ENCODE measurements at regions not wholly inside any gene's neighbourhood (a gene's known extent, or its start where the extent isn't known, plus 50 kb on each side); places are given as distances from the start of the nearest gene placed in this dataset.

DNA sequence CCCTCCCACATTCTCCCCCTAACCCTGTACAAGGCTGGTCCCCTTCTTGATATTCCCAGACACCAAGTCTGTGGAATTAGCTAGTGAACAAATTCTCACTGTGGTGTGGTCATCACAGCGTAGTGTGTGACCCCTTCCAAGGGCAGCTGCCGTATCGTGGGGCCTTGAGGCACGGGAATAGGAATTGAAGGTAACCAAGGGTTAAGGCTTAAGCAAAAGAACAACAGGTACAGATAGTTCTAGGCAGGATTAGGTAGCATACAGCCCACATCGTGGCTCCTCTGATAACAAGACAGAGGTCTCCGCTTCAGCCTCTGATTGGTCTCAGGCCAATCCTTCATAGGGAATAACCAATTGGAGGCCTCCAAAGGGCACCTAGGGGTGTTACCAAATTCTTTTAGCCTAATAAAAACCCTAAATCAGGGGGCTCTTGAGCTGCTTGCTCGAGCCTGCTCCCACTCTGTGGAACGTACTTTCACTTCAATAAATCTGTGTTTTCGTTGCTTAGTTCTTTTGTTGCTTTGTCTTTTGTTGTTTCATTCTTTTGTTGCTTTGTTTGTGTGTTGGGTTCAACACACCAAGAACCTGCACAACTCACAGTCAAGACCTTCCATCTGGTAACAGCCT lies 64.7 kb downstream of the GPR6 start:
- Histone ChIP-seq H3F3A (replicated peaks; ENCODE audit: low read depth) (no peaks in the 10 kb centered on the region), H3K9me2 (ENCODE audit: insufficient read depth) (no peaks in the 10 kb centered on the region), H3K4me2 (no peak overlapping the region), H3K36me3 (ENCODE audit: insufficient read depth) (no peaks in the 10 kb centered on the region; the same call in 1 of the 2 replicates), H2AFZ (no peak overlapping the region; the same call in 1 of the 2 replicates), H3K27me3 (ENCODE audit: insufficient read depth) (no peaks in the 10 kb centered on the region), H3K27ac (ENCODE audit: low read depth) (no peak overlapping the region), H3K4me3 (no peak overlapping the region), H3K4me1 (ENCODE audit: insufficient read depth) (no peaks in the 10 kb centered on the region), H3K79me2 (replicated peaks; ENCODE audit: insufficient read depth) (no peaks in the 10 kb centered on the region), H4K20me1 (replicated peaks; ENCODE audit: insufficient read depth) (no peaks in the 10 kb centered on the region)
- Mint-ChIP-seq H3K27me3 (ENCODE audit: insufficient read depth, low read depth, poor library complexity) (peaks cover 5% of the 10 kb centered on the region), H3K36me3 (ENCODE audit: low read depth) (peaks cover under 1% of the 10 kb centered on the region; the same call in 1 of the 3 replicates), H3K27ac (no peak overlapping the region), H3K4me1 (peaks cover 14% of the 10 kb centered on the region; the same call in 2 of the 3 replicates), H3K9me3 (peaks cover 12% of the 10 kb centered on the region; the same call in 2 of the 3 replicates), H3K4me3 (no peak overlapping the region)
- no peak for TF ChIP-seq STAT1 (IDR thresholded peaks at IDR 0.05; ENCODE audit: unreplicated experiment)
- TF ChIP-seq POLR2AphosphoS5 (IDR thresholded peaks at IDR 0.05; ENCODE audit: low read depth): no peak
- no peak for TF ChIP-seq ZNF114 (CRISPR knock-in tag; IDR thresholded peaks at IDR 0.05)
- DNase-seq (ENCODE audit: low spot score) (no peak), ATAC-seq (no peak)

DNA sequence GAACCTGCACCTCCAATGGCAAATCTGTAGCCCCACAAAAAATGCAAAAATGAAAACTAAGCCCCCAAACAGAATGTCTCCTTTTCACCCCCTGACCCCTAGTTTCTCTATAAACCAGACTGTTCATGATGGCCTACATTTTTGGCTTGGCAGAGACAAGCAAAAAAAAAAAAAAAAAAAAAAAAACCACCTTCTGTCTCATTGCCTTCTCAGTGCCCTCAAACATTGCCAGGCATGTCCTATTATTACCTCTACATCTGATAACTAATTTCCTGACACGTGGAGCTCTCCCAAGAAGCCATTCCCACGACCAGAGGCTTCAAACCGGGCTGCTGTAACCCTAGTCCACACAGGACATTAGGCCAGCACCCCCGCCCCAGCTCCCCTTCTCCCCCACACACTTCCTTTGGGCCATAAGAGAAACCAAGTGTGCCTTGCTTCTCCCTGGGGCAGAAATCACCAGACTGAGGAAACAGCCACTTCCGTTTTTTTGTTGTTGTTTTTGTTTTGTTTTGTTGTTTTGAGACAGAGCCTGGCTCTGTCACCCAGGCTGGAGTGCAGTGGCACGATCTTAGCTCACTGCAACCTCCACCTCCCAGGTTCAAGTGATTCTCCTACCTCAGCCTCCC lies 65.4 kb downstream of the GPR6 start:
- Histone ChIP-seq H3K27ac (ENCODE audit: low read depth) (no peak overlapping the region), H3K36me3 (ENCODE audit: insufficient read depth) (no peaks in the 10 kb centered on the region; the same call in 1 of the 2 replicates), H3K79me2 (replicated peaks; ENCODE audit: insufficient read depth) (no peaks in the 10 kb centered on the region), H3K4me1 (ENCODE audit: insufficient read depth) (no peaks in the 10 kb centered on the region), H3K27me3 (ENCODE audit: insufficient read depth) (no peaks in the 10 kb centered on the region), H3K9me2 (ENCODE audit: insufficient read depth) (no peaks in the 10 kb centered on the region), H2AFZ (no peak overlapping the region), H4K20me1 (replicated peaks; ENCODE audit: insufficient read depth) (no peaks in the 10 kb centered on the region), H3K4me3 (no peak overlapping the region), H3K4me2 (no peak overlapping the region), H3F3A (replicated peaks; ENCODE audit: low read depth) (no peaks in the 10 kb centered on the region)
- H3K9me3 Mint-ChIP-seq: peaks cover 14% of the 10 kb centered on the region; the same call in 2 of the 3 replicates
- H3K27me3 Mint-ChIP-seq (ENCODE audit: insufficient read depth, low read depth, poor library complexity): peaks cover 5% of the 10 kb centered on the region
- DNase-seq (ENCODE audit: low spot score) (no peak), ATAC-seq (no peak)
- peaks cover 11% of the 10 kb centered on the region; the same call in 2 of the 3 replicates for H3K4me1 Mint-ChIP-seq
- H3K27ac Mint-ChIP-seq: no peak overlapping the region
- H3K36me3 Mint-ChIP-seq (ENCODE audit: low read depth): peaks cover 3% of the 10 kb centered on the region; the same call in 2 of the 3 replicates
- TF ChIP-seq, protein P1, sequence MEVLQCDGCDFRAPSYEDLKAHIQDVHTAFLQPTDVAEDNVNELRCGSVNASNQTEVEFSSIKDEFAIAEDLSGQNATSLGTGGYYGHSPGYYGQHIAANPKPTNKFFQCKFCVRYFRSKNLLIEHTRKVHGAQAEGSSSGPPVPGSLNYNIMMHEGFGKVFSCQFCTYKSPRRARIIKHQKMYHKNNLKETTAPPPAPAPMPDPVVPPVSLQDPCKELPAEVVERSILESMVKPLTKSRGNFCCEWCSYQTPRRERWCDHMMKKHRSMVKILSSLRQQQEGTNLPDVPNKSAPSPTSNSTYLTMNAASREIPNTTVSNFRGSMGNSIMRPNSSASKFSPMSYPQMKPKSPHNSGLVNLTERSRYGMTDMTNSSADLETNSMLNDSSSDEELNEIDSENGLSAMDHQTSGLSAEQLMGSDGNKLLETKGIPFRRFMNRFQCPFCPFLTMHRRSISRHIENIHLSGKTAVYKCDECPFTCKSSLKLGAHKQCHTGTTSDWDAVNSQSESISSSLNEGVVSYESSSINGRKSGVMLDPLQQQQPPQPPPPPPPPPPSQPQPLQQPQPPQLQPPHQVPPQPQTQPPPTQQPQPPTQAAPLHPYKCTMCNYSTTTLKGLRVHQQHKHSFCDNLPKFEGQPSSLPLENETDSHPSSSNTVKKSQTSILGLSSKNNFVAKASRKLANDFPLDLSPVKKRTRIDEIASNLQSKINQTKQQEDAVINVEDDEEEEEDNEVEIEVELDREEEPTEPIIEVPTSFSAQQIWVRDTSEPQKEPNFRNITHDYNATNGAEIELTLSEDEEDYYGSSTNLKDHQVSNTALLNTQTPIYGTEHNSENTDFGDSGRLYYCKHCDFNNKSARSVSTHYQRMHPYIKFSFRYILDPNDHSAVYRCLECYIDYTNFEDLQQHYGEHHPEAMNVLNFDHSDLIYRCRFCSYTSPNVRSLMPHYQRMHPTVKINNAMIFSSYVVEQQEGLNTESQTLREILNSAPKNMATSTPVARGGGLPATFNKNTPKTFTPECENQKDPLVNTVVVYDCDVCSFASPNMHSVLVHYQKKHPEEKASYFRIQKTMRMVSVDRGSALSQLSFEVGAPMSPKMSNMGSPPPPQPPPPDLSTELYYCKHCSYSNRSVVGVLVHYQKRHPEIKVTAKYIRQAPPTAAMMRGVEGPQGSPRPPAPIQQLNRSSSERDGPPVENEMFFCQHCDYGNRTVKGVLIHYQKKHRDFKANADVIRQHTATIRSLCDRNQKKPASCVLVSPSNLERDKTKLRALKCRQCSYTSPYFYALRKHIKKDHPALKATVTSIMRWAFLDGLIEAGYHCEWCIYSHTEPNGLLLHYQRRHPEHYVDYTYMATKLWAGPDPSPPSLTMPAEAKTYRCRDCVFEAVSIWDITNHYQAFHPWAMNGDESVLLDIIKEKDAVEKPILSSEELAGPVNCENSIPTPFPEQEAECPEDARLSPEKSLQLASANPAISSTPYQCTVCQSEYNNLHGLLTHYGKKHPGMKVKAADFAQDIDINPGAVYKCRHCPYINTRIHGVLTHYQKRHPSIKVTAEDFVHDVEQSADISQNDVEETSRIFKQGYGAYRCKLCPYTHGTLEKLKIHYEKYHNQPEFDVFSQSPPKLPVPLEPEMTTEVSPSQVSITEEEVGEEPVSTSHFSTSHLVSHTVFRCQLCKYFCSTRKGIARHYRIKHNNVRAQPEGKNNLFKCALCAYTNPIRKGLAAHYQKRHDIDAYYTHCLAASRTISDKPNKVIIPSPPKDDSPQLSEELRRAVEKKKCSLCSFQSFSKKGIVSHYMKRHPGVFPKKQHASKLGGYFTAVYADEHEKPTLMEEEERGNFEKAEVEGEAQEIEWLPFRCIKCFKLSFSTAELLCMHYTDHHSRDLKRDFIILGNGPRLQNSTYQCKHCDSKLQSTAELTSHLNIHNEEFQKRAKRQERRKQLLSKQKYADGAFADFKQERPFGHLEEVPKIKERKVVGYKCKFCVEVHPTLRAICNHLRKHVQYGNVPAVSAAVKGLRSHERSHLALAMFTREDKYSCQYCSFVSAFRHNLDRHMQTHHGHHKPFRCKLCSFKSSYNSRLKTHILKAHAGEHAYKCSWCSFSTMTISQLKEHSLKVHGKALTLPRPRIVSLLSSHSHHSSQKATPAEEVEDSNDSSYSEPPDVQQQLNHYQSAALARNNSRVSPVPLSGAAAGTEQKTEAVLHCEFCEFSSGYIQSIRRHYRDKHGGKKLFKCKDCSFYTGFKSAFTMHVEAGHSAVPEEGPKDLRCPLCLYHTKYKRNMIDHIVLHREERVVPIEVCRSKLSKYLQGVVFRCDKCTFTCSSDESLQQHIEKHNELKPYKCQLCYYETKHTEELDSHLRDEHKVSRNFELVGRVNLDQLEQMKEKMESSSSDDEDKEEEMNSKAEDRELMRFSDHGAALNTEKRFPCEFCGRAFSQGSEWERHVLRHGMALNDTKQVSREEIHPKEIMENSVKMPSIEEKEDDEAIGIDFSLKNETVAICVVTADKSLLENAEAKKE (CRISPR knock-in tag; IDR thresholded peaks at IDR 0.05): no peak
- TF ChIP-seq POLR2AphosphoS5 (IDR thresholded peaks at IDR 0.05; ENCODE audit: low read depth): no peak
- TF ChIP-seq, protein P2, sequence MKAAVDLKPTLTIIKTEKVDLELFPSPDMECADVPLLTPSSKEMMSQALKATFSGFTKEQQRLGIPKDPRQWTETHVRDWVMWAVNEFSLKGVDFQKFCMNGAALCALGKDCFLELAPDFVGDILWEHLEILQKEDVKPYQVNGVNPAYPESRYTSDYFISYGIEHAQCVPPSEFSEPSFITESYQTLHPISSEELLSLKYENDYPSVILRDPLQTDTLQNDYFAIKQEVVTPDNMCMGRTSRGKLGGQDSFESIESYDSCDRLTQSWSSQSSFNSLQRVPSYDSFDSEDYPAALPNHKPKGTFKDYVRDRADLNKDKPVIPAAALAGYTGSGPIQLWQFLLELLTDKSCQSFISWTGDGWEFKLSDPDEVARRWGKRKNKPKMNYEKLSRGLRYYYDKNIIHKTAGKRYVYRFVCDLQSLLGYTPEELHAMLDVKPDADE (IDR thresholded peaks at IDR 0.05): no peak
- no peak overlapping the region for H3K4me3 Mint-ChIP-seq

Data from GM23338 (cell line).